Neural progenitor cell (in vitro differentiated cells): ENCODE measurements at regions not wholly inside any gene's neighbourhood (a gene's known extent, or its start where the extent isn't known, plus 50 kb on each side); places are given as distances from the start of the nearest gene placed in this dataset.

Experiments
- DNase-seq: peaks from one replicate; pipeline ENCODE4 v3.0.0-alpha.2; 2016; ENCODE audit warnings: low spot score
- H2AFZ ChIP-seq: fragments of 200-600 bp; sonication (generic); replicated peaks from 2 replicates; pipeline ENCODE4 v1.6.1; 2016; ENCODE audit warnings: antibody characterized with exemption
- H3F3A ChIP-seq: fragments of 200-600 bp; sonication (generic); 2 replicates; pipeline ENCODE4 v1.6.1; 2016; ENCODE audit warnings: antibody characterized with exemption, low read depth
- H3K27ac ChIP-seq: fragments of 200-600 bp; sonication (generic); 2 replicates; pipeline ENCODE4 v1.5.1; 2016; ENCODE audit warnings: mild to moderate bottlenecking
- H3K27me3 ChIP-seq: fragments of 200-600 bp; sonication (generic); 2 replicates; pipeline ENCODE4 v1.6.1; 2016; ENCODE audit warnings: mild to moderate bottlenecking, moderate library complexity
- H3K36me3 ChIP-seq: fragments of 200-600 bp; sonication (generic); 2 replicates; pipeline ENCODE4 v1.5.1; 2016
- H3K4me1 ChIP-seq: fragments of 200-600 bp; sonication (generic); 2 replicates; pipeline ENCODE4 v1.6.1; 2016; ENCODE audit warnings: mixed run types
- H3K4me2 ChIP-seq: fragments of 200-600 bp; sonication (generic); 2 replicates; pipeline ENCODE4 v1.6.1; 2016
- H3K4me3 ChIP-seq: fragments of 200-600 bp; sonication (generic); 2 replicates; pipeline ENCODE4 v1.5.1; 2016
- H3K79me2 ChIP-seq: fragments of 200-600 bp; sonication (generic); 2 replicates; pipeline ENCODE4 v1.6.1; 2016; ENCODE audit warnings: low read depth
- H3K9ac ChIP-seq: fragments of 200-600 bp; sonication (generic); 2 replicates; pipeline ENCODE4 v1.6.1; 2016
- H3K9me3 ChIP-seq: fragments of 200-600 bp; sonication (generic); 2 replicates; pipeline ENCODE4 v1.5.1; 2016; ENCODE audit warnings: low read depth
- H4K20me1 ChIP-seq: fragments of 200-600 bp; sonication (generic); 2 replicates; pipeline ENCODE4 v1.6.1; 2016; ENCODE audit warnings: low read depth
- H3K27ac Mint-ChIP-seq: 3 replicates; pipeline ENCODE4 v1.8.0; 2021; ENCODE audit warnings: mixed read lengths
- H3K27me3 Mint-ChIP-seq: 2 replicates; pipeline ENCODE4 v1.8.0; 2022; ENCODE audit warnings: low read depth, mild to moderate bottlenecking, inconsistent platforms, moderate library complexity, mixed read lengths; ENCODE audit not compliant: insufficient read depth
- H3K36me3 Mint-ChIP-seq: 3 replicates; pipeline ENCODE4 v1.8.0; 2021; ENCODE audit warnings: mixed read lengths
- H3K4me1 Mint-ChIP-seq: 3 replicates; pipeline ENCODE4 v1.8.0; 2021; ENCODE audit warnings: mixed read lengths
- H3K4me3 Mint-ChIP-seq: 3 replicates; pipeline ENCODE4 v1.8.0; 2021; ENCODE audit warnings: mild to moderate bottlenecking, moderate library complexity, mixed read lengths
- H3K9me3 Mint-ChIP-seq: 3 replicates; pipeline ENCODE4 v1.8.0; 2020; ENCODE audit warnings: mixed read lengths
- CTCF ChIP-seq: fragments of 200-600 bp; sonication (generic); IDR thresholded peaks from 2 replicates; pipeline ENCODE4 v1.5.1; 2017; ENCODE audit warnings: antibody characterized with exemption, mild to moderate bottlenecking
- EZH2 ChIP-seq: fragments of 200-600 bp; sonication (generic); IDR thresholded peaks from 2 replicates; pipeline ENCODE4 v1.6.1; 2017; ENCODE audit warnings: antibody characterized with exemption, mild to moderate bottlenecking, moderate library complexity
- EZH2phosphoT487 ChIP-seq: fragments of 200-600 bp; sonication (generic); IDR thresholded peaks from 2 replicates; pipeline ENCODE4 v1.6.1; 2017; ENCODE audit warnings: antibody characterized with exemption

GRCh38 chr12:74043343-74043742, 494.3 kb upstream of the ATXN7L3B start:
- Histone ChIP-seq H2AFZ (no peak overlapping the region), H3K36me3 (no peaks in the 10 kb centered on the region), H3K4me2 (no peak overlapping the region)

GRCh38 chr12:74049348-74049747, 488.3 kb upstream of the ATXN7L3B start:
- H2AFZ ChIP-seq: no peak overlapping the region
- Mint-ChIP-seq H3K4me1 (no peaks in the 10 kb centered on the region), H3K9me3 (no peaks in the 10 kb centered on the region), H3K36me3 (no peaks in the 10 kb centered on the region), H3K4me3 (no peak overlapping the region), H3K27ac (no peak overlapping the region), H3K27me3 (no peaks in the 10 kb centered on the region)
- H3K4me3 ChIP-seq: no peak overlapping the region
- no peak overlapping the region for H3K4me2 ChIP-seq
- TF ChIP-seq EZH2 (no peak), CTCF (no peak), EZH2phosphoT487 (no peak)
- no peaks in the 10 kb centered on the region for H3K27me3 ChIP-seq
- no peaks in the 10 kb centered on the region for H3K79me2 ChIP-seq
- H3K27ac ChIP-seq: no peak overlapping the region
- H3K36me3 ChIP-seq: no peaks in the 10 kb centered on the region
- H4K20me1 ChIP-seq: no peaks in the 10 kb centered on the region
- H3F3A ChIP-seq: no peaks in the 10 kb centered on the region
- no peaks in the 10 kb centered on the region for H3K9me3 ChIP-seq
- no peak overlapping the region for H3K9ac ChIP-seq
- no peak for DNase-seq
- no peaks in the 10 kb centered on the region for H3K4me1 ChIP-seq

More at GRCh38 chr12:74043343-74043742, 494.3 kb upstream of the ATXN7L3B start:
- peaks cover 2% of the 10 kb centered on the region for H3K27me3 Mint-ChIP-seq
- H3K4me3 Mint-ChIP-seq: no peak overlapping the region
- Histone ChIP-seq H3K4me1 (no peaks in the 10 kb centered on the region), H3K9ac (no peak overlapping the region), H3F3A (no peaks in the 10 kb centered on the region), H3K79me2 (no peaks in the 10 kb centered on the region), H3K27me3 (no peaks in the 10 kb centered on the region), H4K20me1 (no peaks in the 10 kb centered on the region), H3K27ac (no peak overlapping the region), H3K9me3 (no peaks in the 10 kb centered on the region), H3K4me3 (no peak overlapping the region)
- H3K27ac Mint-ChIP-seq: no peak overlapping the region
- no peak for TF ChIP-seq EZH2
- no peak for TF ChIP-seq EZH2phosphoT487
- no peak for TF ChIP-seq CTCF
- no peaks in the 10 kb centered on the region for H3K36me3 Mint-ChIP-seq
- H3K4me1 Mint-ChIP-seq: no peaks in the 10 kb centered on the region
- H3K9me3 Mint-ChIP-seq: peaks cover 2% of the 10 kb centered on the region
- no peak for DNase-seq

GRCh38 chr12:74051848-74052247, 485.8 kb upstream of the ATXN7L3B start:
- no peaks in the 10 kb centered on the region for H3F3A ChIP-seq
- no peak overlapping the region for H3K27ac ChIP-seq
- H3K4me2 ChIP-seq: no peak overlapping the region
- H3K27me3 ChIP-seq: no peaks in the 10 kb centered on the region
- Mint-ChIP-seq H3K27me3 (no peaks in the 10 kb centered on the region), H3K27ac (no peak overlapping the region), H3K4me3 (no peak overlapping the region), H3K4me1 (no peaks in the 10 kb centered on the region), H3K9me3 (no peaks in the 10 kb centered on the region), H3K36me3 (no peaks in the 10 kb centered on the region)
- no peak overlapping the region for H3K9ac ChIP-seq
- no peaks in the 10 kb centered on the region for H4K20me1 ChIP-seq
- no peaks in the 10 kb centered on the region for H3K79me2 ChIP-seq
- no peak overlapping the region for H2AFZ ChIP-seq
- H3K4me3 ChIP-seq: no peak overlapping the region
- DNase-seq: no peak
- no peaks in the 10 kb centered on the region for H3K36me3 ChIP-seq
- no peaks in the 10 kb centered on the region for H3K9me3 ChIP-seq
- TF ChIP-seq CTCF (no peak), EZH2phosphoT487 (no peak), EZH2 (no peak)
- no peaks in the 10 kb centered on the region for H3K4me1 ChIP-seq

- Histone ChIP-seq H3K79me2 (no peaks in the 10 kb centered on the region), H3K4me3 (no peak overlapping the region), H3F3A (no peaks in the 10 kb centered on the region), H3K9ac (no peak overlapping the region), H3K4me1 (no peaks in the 10 kb centered on the region), H3K36me3 (no peaks in the 10 kb centered on the region), H3K9me3 (no peaks in the 10 kb centered on the region), H2AFZ (no peak overlapping the region), H3K4me2 (no peak overlapping the region), H3K27ac (no peak overlapping the region), H3K27me3 (no peaks in the 10 kb centered on the region), H4K20me1 (no peaks in the 10 kb centered on the region)
- DNase-seq: no peak
- Mint-ChIP-seq H3K9me3 (peaks cover 15% of the 10 kb centered on the region), H3K27ac (no peak overlapping the region), H3K36me3 (no peaks in the 10 kb centered on the region), H3K4me1 (no peaks in the 10 kb centered on the region), H3K4me3 (no peak overlapping the region), H3K27me3 (no peaks in the 10 kb centered on the region)
- TF ChIP-seq EZH2: no peak
- no peak for TF ChIP-seq EZH2phosphoT487
- TF ChIP-seq CTCF: no peak
Measured at GRCh38 chr12:74066476-74066875, 471.2 kb upstream of the ATXN7L3B start.
